Mesendoderm (in vitro differentiated cells): ENCODE measurements at regions not wholly inside any gene's neighbourhood (a gene's known extent, or its start where the extent isn't known, plus 50 kb on each side); places are given as distances from the start of the nearest gene placed in this dataset.
"Not testable (repeated sequence)": the region's sequence is repeated elsewhere in the genome, so short reads cannot be mapped to it uniquely, and the experiment has no call there.

ENCODE experiments used
- DNase-seq: peaks from one replicate; pipeline ENCODE4 v3.0.0; 2013
- H2AK5ac ChIP-seq: 2 replicates; pipeline ENCODE4 v1.6.1; 2013; ENCODE audit warnings: low read length, inconsistent platforms
- H2BK120ac ChIP-seq: 2 replicates; pipeline ENCODE4 v1.6.1; 2013; ENCODE audit warnings: low read depth, mild to moderate bottlenecking, low read length, moderate library complexity, mixed read lengths
- H2BK15ac ChIP-seq: replicated peaks from 2 replicates; pipeline ENCODE4 v1.6.1; 2013; ENCODE audit warnings: low read depth, mild to moderate bottlenecking, moderate library complexity
- H2BK5ac ChIP-seq: 2 replicates; pipeline ENCODE4 v1.6.1; 2013; ENCODE audit warnings: low read length, inconsistent platforms
- H3K18ac ChIP-seq: 2 replicates; pipeline ENCODE4 v1.6.1; 2013; ENCODE audit warnings: mild to moderate bottlenecking, low read length, mixed read lengths
- H3K23ac ChIP-seq: one replicate; pipeline ENCODE4 v1.6.1; 2013; ENCODE audit warnings: low read length
- H3K27ac ChIP-seq: 2 replicates; pipeline ENCODE4 v1.5.1; 2013; ENCODE audit warnings: low read depth, mild to moderate bottlenecking, inconsistent platforms, low read length, moderate library complexity
- H3K27me3 ChIP-seq: 2 replicates; pipeline ENCODE4 v1.6.1; 2013; ENCODE audit warnings: low read length, control low read depth, mild to moderate bottlenecking, inconsistent platforms; ENCODE audit not compliant: insufficient read depth, poor library complexity
- H3K36me3 ChIP-seq: 2 replicates; pipeline ENCODE4 v1.6.1; 2013; ENCODE audit warnings: low read length, inconsistent platforms; ENCODE audit not compliant: control insufficient read depth, insufficient read depth
- H3K4ac ChIP-seq: one replicate; pipeline ENCODE4 v1.6.1; 2013; ENCODE audit warnings: low read depth, mild to moderate bottlenecking, low read length, moderate library complexity
- H3K4me1 ChIP-seq: 2 replicates; pipeline ENCODE4 v1.6.1; 2013; ENCODE audit warnings: low read depth, low read length, inconsistent platforms; ENCODE audit not compliant: control insufficient read depth
- H3K4me2 ChIP-seq: 2 replicates; pipeline ENCODE4 v1.6.1; 2013; ENCODE audit warnings: low read length
- H3K4me3 ChIP-seq: 2 replicates; pipeline ENCODE4 v1.5.1; 2013; ENCODE audit warnings: mild to moderate bottlenecking, low read length
- H3K56ac ChIP-seq: one replicate; pipeline ENCODE4 v1.6.1; 2013; ENCODE audit warnings: low read length
- H3K79me1 ChIP-seq: 2 replicates; pipeline ENCODE4 v1.6.1; 2013; ENCODE audit warnings: low read length, inconsistent platforms
- H3K79me2 ChIP-seq: 2 replicates; pipeline ENCODE4 v1.6.1; 2013; ENCODE audit warnings: mild to moderate bottlenecking, low read length; ENCODE audit not compliant: control insufficient read depth, insufficient read depth
- H3K9ac ChIP-seq: 2 replicates; pipeline ENCODE4 v1.6.1; 2013; ENCODE audit warnings: low read length, inconsistent platforms
- H4K5ac ChIP-seq: one replicate; pipeline ENCODE4 v1.6.1; 2013; ENCODE audit warnings: low read length
- H4K8ac ChIP-seq: one replicate; pipeline ENCODE4 v1.6.1; 2013; ENCODE audit warnings: low read depth, mild to moderate bottlenecking, control low read depth, low read length, moderate library complexity
- WGBS: extraction: QIAGEN DNeasy Blood & Tissue Kit; methylation state at CpG from one replicate; pipeline ENCODE4 v1.1.7; 2013; ENCODE audit warnings: low lambda C conversion rate, missing lambda C conversion rate; ENCODE audit not compliant: insufficient coverage; ENCODE audit errors: extremely low coverage; 5-methylcytosine and 5-hydroxymethylcytosine counted together

DNA sequence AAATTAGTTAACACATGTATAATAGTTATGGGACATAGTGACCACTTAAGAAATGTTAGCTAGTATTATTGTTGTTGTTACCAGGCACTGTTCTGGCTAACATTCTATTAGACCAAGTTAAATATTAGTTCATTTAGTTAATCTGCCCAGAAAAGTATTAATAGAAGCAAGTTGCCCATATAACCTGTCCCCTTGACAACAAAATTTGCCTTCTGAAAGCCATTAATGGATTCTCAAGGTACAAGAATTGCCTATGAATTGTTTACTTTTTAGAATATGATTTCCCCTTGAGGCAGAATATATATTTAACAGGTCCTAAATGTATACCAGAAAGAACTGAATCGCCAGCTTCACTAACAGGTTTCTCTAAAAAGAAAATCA lies 167.3 kb upstream of the TMCC3 start:
- no peak overlapping the region for H3K27ac ChIP-seq
- WGBS = no CpG with 5 or more reads among the region's 1 CpG
- H3K23ac ChIP-seq = no peak overlapping the region

DNA sequence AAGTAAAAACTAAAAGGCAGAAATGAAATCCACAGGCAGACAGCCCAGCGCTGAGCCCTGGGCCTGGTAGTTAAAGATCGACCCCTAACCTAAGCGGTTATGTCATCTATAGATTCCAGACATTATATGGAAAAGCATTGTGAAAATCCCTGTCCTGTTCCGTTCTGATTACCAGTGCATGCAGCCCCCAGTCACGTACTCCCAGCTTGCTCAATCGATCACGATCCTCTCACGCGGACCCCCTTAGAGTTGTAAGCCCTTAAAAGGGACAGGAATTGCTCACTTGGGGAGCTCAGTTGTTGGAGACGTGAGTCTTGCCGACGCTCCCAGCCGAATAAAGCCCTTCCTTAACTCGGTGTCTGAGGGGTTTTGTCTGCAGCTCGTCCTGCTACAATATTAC lies 166.8 kb upstream of the TMCC3 start:
- H2BK15ac ChIP-seq, H3K79me1 ChIP-seq, DNase-seq, H2AK5ac ChIP-seq, H3K27ac ChIP-seq, H4K5ac ChIP-seq, H3K4me3 ChIP-seq, H3K27me3 ChIP-seq, H3K36me3 ChIP-seq, H3K56ac ChIP-seq, H3K4me1 ChIP-seq, H3K79me2 ChIP-seq, H2BK120ac ChIP-seq, H3K18ac ChIP-seq, H4K8ac ChIP-seq, H3K9ac ChIP-seq, H3K4me2 ChIP-seq, H2BK5ac ChIP-seq, H3K4ac ChIP-seq, H3K23ac ChIP-seq: not testable (repeated sequence)
- no CpG with 5 or more reads among the region's 15 CpGs for WGBS

More for the DNA sequence above, 167.3 kb upstream of the TMCC3 start:
- H4K8ac ChIP-seq = no peak overlapping the region
- H3K79me1 ChIP-seq = no peaks in the 10 kb centered on the region
- H3K4me2 ChIP-seq = no peak overlapping the region
- H2AK5ac ChIP-seq = no peak overlapping the region
- no peak overlapping the region for H2BK120ac ChIP-seq
- H3K79me2 ChIP-seq = no peaks in the 10 kb centered on the region
- H3K4me3 ChIP-seq = no peak overlapping the region
- no peak overlapping the region for H3K18ac ChIP-seq
- H3K56ac ChIP-seq = no peak overlapping the region
- H4K5ac ChIP-seq = no peak overlapping the region
- H3K9ac ChIP-seq = no peak overlapping the region
- no peaks in the 10 kb centered on the region for H3K27me3 ChIP-seq
- H2BK5ac ChIP-seq = no peak overlapping the region
- no peaks in the 10 kb centered on the region for H3K4me1 ChIP-seq
- H3K36me3 ChIP-seq = no peaks in the 10 kb centered on the region
- H2BK15ac ChIP-seq = no peak overlapping the region
- no peak overlapping the region for H3K4ac ChIP-seq
- no peak for DNase-seq

DNA sequence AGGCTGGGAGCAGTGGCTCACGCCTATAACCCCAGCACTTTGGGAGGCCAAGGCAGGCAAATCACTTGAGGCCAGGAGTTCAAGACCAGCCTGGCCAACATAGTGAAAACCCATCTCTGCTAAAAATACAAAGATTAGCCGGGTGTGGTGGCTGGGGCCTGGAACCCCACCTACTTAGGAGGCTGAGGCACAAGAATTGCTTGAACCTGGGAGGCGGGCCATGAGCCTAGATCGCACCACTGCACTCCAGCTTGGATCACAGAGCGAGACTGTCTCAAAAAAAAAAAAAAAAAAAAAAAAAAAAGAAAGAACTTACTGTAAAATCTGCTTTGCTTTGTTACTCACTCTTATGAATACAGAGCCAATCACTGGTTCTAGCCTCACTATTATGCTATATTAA lies 166.4 kb upstream of the TMCC3 start:
- not testable (repeated sequence) for H3K9ac ChIP-seq, H3K4me2 ChIP-seq, H3K36me3 ChIP-seq, H3K4me1 ChIP-seq, DNase-seq, H2BK15ac ChIP-seq, H3K56ac ChIP-seq, H4K8ac ChIP-seq, H3K4me3 ChIP-seq, H3K79me1 ChIP-seq, H3K4ac ChIP-seq, H3K27ac ChIP-seq, H2BK5ac ChIP-seq, H3K23ac ChIP-seq, H2BK120ac ChIP-seq, H2AK5ac ChIP-seq, H3K18ac ChIP-seq, H3K79me2 ChIP-seq, H3K27me3 ChIP-seq, H4K5ac ChIP-seq
- WGBS = no CpG with 5 or more reads among the region's 5 CpGs

DNA sequence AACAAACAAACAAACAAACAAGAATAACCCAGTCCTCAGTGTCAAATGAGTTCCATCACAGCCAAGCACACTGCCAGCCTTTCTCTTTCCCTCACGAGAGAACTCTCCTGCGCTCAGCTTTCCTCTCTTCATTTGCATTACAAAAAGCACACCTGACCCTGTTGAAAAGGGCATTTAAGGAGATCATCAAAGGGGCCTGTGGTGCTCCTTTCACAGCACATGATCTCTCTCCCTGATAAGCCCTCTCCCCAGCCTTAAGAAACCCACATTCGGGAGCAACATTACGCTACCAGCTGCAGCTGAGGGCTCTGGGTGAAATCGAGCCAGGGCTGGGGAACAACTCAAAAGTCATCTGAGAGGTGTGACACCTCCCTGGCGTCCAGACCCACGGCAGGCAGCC lies 165.6 kb upstream of the TMCC3 start:
- Histone ChIP-seq H3K4me2 (no peak overlapping the region), H3K36me3 (no peaks in the 10 kb centered on the region), H4K5ac (no peak overlapping the region), H3K18ac (no peak overlapping the region), H2AK5ac (no peak overlapping the region), H3K4ac (no peak overlapping the region), H3K27ac (no peak overlapping the region), H3K79me2 (no peaks in the 10 kb centered on the region), H3K9ac (no peak overlapping the region), H3K4me1 (no peaks in the 10 kb centered on the region), H3K27me3 (no peaks in the 10 kb centered on the region), H3K23ac (no peak overlapping the region), H3K4me3 (no peak overlapping the region), H2BK5ac (no peak overlapping the region), H2BK120ac (no peak overlapping the region), H3K56ac (no peak overlapping the region), H4K8ac (no peak overlapping the region), H3K79me1 (no peaks in the 10 kb centered on the region), H2BK15ac (no peak overlapping the region)
- peak; percentile 90 for DNase-seq
- WGBS = no CpG with 5 or more reads among the region's 7 CpGs

DNA sequence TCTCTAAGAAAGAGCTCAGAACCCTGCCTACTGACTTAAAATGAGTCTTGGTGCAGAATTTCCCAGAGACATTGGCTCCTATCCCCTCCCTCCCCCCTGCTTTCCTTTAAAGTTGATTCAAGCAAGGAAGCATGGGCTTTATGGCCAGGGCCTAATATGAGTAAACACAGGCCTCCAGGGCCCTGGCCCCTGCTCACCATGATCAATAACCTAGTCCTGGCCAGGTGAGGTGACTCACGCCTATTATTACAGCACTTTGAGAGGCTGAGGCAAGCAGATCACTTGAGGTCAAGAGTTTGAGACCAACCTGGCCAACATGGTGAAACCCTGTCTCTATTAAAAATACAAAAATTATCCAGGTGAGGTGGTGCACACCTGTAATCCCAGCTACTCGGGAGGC lies 165.1 kb upstream of the TMCC3 start:
- Histone ChIP-seq H3K23ac (no peak overlapping the region), H3K27ac (no peak overlapping the region), H2BK15ac (no peak overlapping the region), H2AK5ac (no peak overlapping the region), H4K8ac (no peak overlapping the region), H3K4ac (no peak overlapping the region), H3K18ac (no peak overlapping the region), H4K5ac (no peak overlapping the region), H3K4me2 (no peak overlapping the region), H2BK120ac (no peak overlapping the region), H3K79me2 (no peaks in the 10 kb centered on the region), H3K36me3 (no peaks in the 10 kb centered on the region), H3K27me3 (no peaks in the 10 kb centered on the region), H3K4me3 (no peak overlapping the region), H2BK5ac (no peak overlapping the region), H3K56ac (no peak overlapping the region), H3K4me1 (no peaks in the 10 kb centered on the region), H3K9ac (no peak overlapping the region), H3K79me1 (no peaks in the 10 kb centered on the region)
- no CpG with 5 or more reads among the region's 2 CpGs for WGBS
- DNase-seq = no peak

DNA sequence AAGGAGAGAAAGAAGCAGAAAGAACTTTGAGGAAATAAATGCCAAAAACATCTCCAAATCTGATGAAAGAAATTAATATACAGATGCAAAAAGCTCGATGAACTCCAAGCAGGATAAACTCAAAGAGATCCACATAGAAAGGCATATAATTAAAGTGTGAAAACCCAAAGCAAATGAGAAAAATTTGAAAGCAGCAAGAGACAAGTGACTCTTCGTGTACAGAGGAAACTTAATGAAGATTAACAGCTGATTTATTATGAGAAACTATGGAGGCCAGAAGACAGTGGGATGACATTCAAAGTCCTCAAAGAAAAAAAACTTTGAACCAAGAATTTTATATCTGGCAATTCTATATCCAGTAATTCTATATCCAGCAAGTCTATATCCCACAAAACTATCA lies 163.0 kb upstream of the TMCC3 start:
- Histone ChIP-seq H3K23ac (no peak overlapping the region), H2BK5ac (no peak overlapping the region), H3K9ac (no peak overlapping the region), H3K79me2 (no peaks in the 10 kb centered on the region), H3K27ac (no peak overlapping the region), H3K4me2 (no peak overlapping the region), H3K18ac (no peak overlapping the region), H3K36me3 (no peaks in the 10 kb centered on the region), H3K56ac (no peak overlapping the region), H2AK5ac (no peak overlapping the region), H3K4me3 (no peak overlapping the region), H2BK15ac (no peak overlapping the region), H4K5ac (no peak overlapping the region), H3K79me1 (no peaks in the 10 kb centered on the region), H3K4me1 (no peaks in the 10 kb centered on the region), H2BK120ac (no peak overlapping the region), H3K27me3 (no peaks in the 10 kb centered on the region), H3K4ac (no peak overlapping the region), H4K8ac (no peak overlapping the region)
- DNase-seq = no peak
- WGBS = no CpG with 5 or more reads among the region's 2 CpGs
